ENCODE measurements at regions not wholly inside any gene's neighbourhood (a gene's known extent, or its start where the extent isn't known, plus 50 kb on each side); places are given as distances from the start of the nearest gene placed in this dataset.
A peak's percentile ranks its signal among the peaks of the same experiment; 100 is the strongest.
"Not testable (repeated sequence)": the region's sequence is repeated elsewhere in the genome, so short reads cannot be mapped to it uniquely, and the experiment has no call there.

GRCh38 chr2:111530239-111530965 lies 353.6 kb downstream of the ANAPC1 start:
- WGBS, 2 experiments (ENCODE audit: extremely low coverage in 2 of 2, insufficient read length in 1 of 2): no CpG with 5 or more reads among the region's 5 CpGs
- H2AK9ac ChIP-seq (replicated peaks; ENCODE audit: low read depth, low read length, poor library complexity); H2AFZ ChIP-seq (replicated peaks; ENCODE audit: low read length, poor library complexity); dilution Hi-C loops (cut with HindIII; ENCODE audit: low sequenced_read_pairs, unreplicated experiment); H4K5ac ChIP-seq (ENCODE audit: low read depth, low read length); H3K14ac ChIP-seq (replicated peaks; ENCODE audit: low read depth, low read length); in situ Hi-C loops (cut with MboI; ENCODE audit: low sequenced_read_pairs); POLR2A ChIA-PET (ENCODE audit: unreplicated experiment); BruUV-seq (replicated peaks); H3K27me3 ChIP-seq (ENCODE audit: control insufficient read depth, insufficient read depth, low read length); H3K4me3 ChIP-seq (ENCODE audit: insufficient read depth, low read depth, low read length); H3K36me3 ChIP-seq (ENCODE audit: control insufficient read depth, insufficient read depth, low read length); intact Hi-C loops (cut with micrococcal nuclease); H4K8ac ChIP-seq (ENCODE audit: low read depth in 2 of 2, low read length in 2 of 2); H3K27ac ChIP-seq (ENCODE audit: insufficient read depth, low read length); H4K91ac ChIP-seq (ENCODE audit: insufficient read depth, low read depth, low read length); H2BK5ac ChIP-seq (ENCODE audit: low read depth, low read length, poor library complexity, severe bottlenecking); H3K4ac ChIP-seq (ENCODE audit: low read depth, low read length); H3K4me2 ChIP-seq (ENCODE audit: low read depth, low read length); H3K23ac ChIP-seq (ENCODE audit: low read depth, low read length); CTCF ChIA-PET; H4K20me1 ChIP-seq (ENCODE audit: insufficient read depth, low read length); DNase-seq; H3K56ac ChIP-seq (ENCODE audit: extremely low read depth, insufficient read depth, low read length); H3K9me3 ChIP-seq (ENCODE audit: control insufficient read depth, insufficient read depth, low read length); ATAC-seq (ENCODE audit: low read depth); H3K9me1 ChIP-seq (ENCODE audit: insufficient read depth, low read length); H3K9ac ChIP-seq (ENCODE audit: low read depth, low read length); H2BK15ac ChIP-seq (ENCODE audit: low read depth, low read length): not testable (repeated sequence)
- Histone ChIP-seq H3K18ac (ENCODE audit: low read depth, low read length) (peak overlapping the region; percentile 5; the same call in 1 of the 2 replicates), H2AK5ac (ENCODE audit: low read depth, low read length) (peak overlapping the region; percentile 73; the same call in 1 of the 2 replicates), H2BK120ac (ENCODE audit: low read depth, low read length) (peak overlapping the region; percentile 40; the same call in 1 of the 2 replicates), H2BK20ac (ENCODE audit: low read depth, low read length) (0 out of 2 replicates have a peak overlapping the region, but pooled peaks have one; percentile 45), H3K79me1 (ENCODE audit: low read depth in 1 of 2, low read length in 2 of 2) (peaks cover 0 to 11% of the 10 kb centered on the region in 2 experiments; a peak in 2 of 4 replicates), H3K4me1 (ENCODE audit: control insufficient read depth, insufficient read depth, low read length) (peaks cover 15% of the 10 kb centered on the region)

DNA sequence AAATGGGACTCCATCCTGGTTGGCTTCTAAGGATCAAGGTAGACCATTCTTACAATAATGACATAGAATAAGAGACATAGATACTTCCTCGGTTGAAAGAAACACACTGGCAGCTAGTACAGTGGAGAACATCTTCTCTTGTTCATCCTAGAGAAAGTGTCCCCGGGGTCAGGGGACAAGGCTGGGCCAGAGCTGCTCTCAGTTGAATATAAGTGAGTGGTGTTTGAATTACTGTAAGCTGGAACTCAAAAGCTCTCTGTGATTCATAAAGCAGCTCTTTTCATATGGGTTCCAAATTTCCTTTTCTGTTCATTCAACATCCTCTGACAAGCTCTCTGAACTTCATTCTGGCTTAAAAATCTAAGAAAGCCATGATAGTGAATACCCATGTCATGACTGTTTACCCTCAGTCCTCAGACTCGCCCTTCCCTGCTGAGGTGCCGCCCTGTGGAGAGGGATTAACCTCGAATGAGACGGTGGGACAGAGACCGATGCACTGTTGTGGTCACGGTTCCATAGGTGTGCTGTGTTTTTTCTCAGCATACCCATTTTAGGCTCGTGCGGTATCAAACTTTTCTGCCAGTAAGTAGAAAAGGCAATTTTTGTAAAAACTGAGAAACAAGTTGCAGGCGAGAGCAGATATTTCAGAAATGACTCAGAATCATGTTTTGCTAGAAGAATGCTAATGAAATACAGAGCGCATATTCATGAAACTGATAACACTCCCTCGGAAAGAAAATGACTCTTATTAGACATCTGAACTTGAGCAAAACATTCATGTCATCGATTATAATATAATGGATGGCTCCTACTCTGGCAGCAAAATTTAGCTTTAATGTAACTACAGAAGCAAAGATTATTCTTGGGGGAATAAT lies 351.1 kb downstream of the ANAPC1 start:
- no CpG with 5 or more reads among the region's 14 CpGs for WGBS, 2 experiments (ENCODE audit: extremely low coverage in 2 of 2, insufficient read length in 1 of 2)
- CTCF ChIA-PET; POLR2A ChIA-PET (ENCODE audit: unreplicated experiment): not testable (repeated sequence)

More for the DNA sequence above, 351.1 kb downstream of the ANAPC1 start:
- H3K4me3 ChIP-seq (ENCODE audit: insufficient read depth, low read depth, low read length); intact Hi-C loops (cut with micrococcal nuclease); dilution Hi-C loops (cut with HindIII; ENCODE audit: low sequenced_read_pairs, unreplicated experiment); H3K9me3 ChIP-seq (ENCODE audit: control insufficient read depth, insufficient read depth, low read length); in situ Hi-C loops (cut with MboI; ENCODE audit: low sequenced_read_pairs); H3K27me3 ChIP-seq (ENCODE audit: control insufficient read depth, insufficient read depth, low read length); H2AFZ ChIP-seq (replicated peaks; ENCODE audit: low read length, poor library complexity); H2AK9ac ChIP-seq (replicated peaks; ENCODE audit: low read depth, low read length, poor library complexity); H3K36me3 ChIP-seq (ENCODE audit: control insufficient read depth, insufficient read depth, low read length); DNase-seq; H4K20me1 ChIP-seq (ENCODE audit: insufficient read depth, low read length); BruUV-seq (replicated peaks): not testable (repeated sequence)
- Histone ChIP-seq H4K8ac (ENCODE audit: low read depth in 2 of 2, low read length in 2 of 2) (peak overlapping the region; percentile 79 to 85), H3K9ac (ENCODE audit: low read depth, low read length) (peak overlapping the region; percentile 74), H3K23ac (ENCODE audit: low read depth, low read length) (peak overlapping the region; percentile 89; the same call in 1 of the 2 replicates), H3K4ac (ENCODE audit: low read depth, low read length) (peak overlapping the region; percentile 90), H2BK120ac (ENCODE audit: low read depth, low read length) (peak overlapping the region; percentile 97), H2BK5ac (ENCODE audit: low read depth, low read length, poor library complexity, severe bottlenecking) (peak overlapping the region; percentile 97), H3K4me1 (ENCODE audit: control insufficient read depth, insufficient read depth, low read length) (peaks cover 23% of the 10 kb centered on the region), H3K79me1 (ENCODE audit: low read depth in 1 of 2, low read length in 2 of 2) (peaks cover 0 to 24% of the 10 kb centered on the region in 2 experiments; a peak in 2 of 4 replicates), H3K27ac (ENCODE audit: insufficient read depth, low read length) (peak overlapping the region; percentile 91), H4K5ac (ENCODE audit: low read depth, low read length) (peak overlapping the region; percentile 93), H2BK20ac (ENCODE audit: low read depth, low read length) (peak overlapping the region; percentile 98), H3K56ac (ENCODE audit: extremely low read depth, insufficient read depth, low read length) (peak overlapping the region; percentile 67), H4K91ac (ENCODE audit: insufficient read depth, low read depth, low read length) (peak overlapping the region; percentile 95), H2AK5ac (ENCODE audit: low read depth, low read length) (peak overlapping the region; percentile 48; the same call in 1 of the 2 replicates), H3K14ac (replicated peaks; ENCODE audit: low read depth, low read length) (peak overlapping the region; percentile 38; the same call in 1 of the 2 replicates), H3K4me2 (ENCODE audit: low read depth, low read length) (peak overlapping the region; percentile 71), H2BK15ac (ENCODE audit: low read depth, low read length) (peak overlapping the region; percentile 77; the same call in 2 of the 3 replicates), H3K9me1 (ENCODE audit: insufficient read depth, low read length) (peaks cover 13% of the 10 kb centered on the region), H3K18ac (ENCODE audit: low read depth, low read length) (peak overlapping the region; percentile 96)
- ATAC-seq (ENCODE audit: low read depth): peak; percentile 67
